ENCODE measurements at regions not wholly inside any gene's neighbourhood (a gene's known extent, or its start where the extent isn't known, plus 50 kb on each side); places are given as distances from the start of the nearest gene placed in this dataset.

DNA sequence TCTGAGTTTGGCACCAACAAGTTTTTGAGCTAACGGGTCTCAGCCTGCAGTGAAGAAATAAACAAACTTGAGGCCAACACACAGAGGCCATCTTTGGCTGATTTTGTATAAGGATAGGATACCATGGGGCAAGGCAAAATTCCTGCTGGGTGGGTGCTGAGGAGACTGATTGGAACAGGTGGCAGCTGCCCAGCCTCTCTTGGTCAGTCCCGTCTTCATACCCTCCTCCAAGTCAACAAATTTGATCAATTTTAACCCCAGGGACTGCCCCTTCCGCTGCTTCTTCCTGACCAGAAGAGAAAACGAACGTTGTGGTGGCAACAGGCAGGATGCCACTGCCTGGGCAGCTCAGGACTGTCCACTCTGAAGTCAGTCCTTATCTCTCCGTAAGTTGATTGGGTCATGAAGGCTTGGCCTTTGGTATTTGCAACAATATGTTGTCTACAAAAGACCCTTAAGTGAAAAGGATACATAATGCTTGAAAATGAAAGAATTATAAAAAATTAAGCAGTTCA, 139.3 kb downstream of the SPP2 start:
- no peak overlapping the region for H3K4me3 ChIP-seq
- H3K36me3 ChIP-seq (replicated peaks in 1 of 2): no peaks in the 10 kb centered on the region
- WGBS, 4 donors: 57 to 68% (median 63%) methylated on average over 6 of the region's 6 CpGs
- H3K4me1 ChIP-seq (replicated peaks in 1 of 2): no peaks in the 10 kb centered on the region
- H3K27me3 ChIP-seq: no peaks in the 10 kb centered on the region
- no peak overlapping the region for H3K27ac ChIP-seq
- DNase-seq: no peak
- no peak for TF ChIP-seq POLR2A (IDR thresholded peaks at IDR 0.05)
- TF ChIP-seq, protein P1, sequence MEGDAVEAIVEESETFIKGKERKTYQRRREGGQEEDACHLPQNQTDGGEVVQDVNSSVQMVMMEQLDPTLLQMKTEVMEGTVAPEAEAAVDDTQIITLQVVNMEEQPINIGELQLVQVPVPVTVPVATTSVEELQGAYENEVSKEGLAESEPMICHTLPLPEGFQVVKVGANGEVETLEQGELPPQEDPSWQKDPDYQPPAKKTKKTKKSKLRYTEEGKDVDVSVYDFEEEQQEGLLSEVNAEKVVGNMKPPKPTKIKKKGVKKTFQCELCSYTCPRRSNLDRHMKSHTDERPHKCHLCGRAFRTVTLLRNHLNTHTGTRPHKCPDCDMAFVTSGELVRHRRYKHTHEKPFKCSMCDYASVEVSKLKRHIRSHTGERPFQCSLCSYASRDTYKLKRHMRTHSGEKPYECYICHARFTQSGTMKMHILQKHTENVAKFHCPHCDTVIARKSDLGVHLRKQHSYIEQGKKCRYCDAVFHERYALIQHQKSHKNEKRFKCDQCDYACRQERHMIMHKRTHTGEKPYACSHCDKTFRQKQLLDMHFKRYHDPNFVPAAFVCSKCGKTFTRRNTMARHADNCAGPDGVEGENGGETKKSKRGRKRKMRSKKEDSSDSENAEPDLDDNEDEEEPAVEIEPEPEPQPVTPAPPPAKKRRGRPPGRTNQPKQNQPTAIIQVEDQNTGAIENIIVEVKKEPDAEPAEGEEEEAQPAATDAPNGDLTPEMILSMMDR (IDR thresholded peaks at IDR 0.05): no peak
- H3K9me3 ChIP-seq (replicated peaks in 1 of 3): no peaks in the 10 kb centered on the region
- intact Hi-C loops (cut with DNase I): no loop called here

DNA sequence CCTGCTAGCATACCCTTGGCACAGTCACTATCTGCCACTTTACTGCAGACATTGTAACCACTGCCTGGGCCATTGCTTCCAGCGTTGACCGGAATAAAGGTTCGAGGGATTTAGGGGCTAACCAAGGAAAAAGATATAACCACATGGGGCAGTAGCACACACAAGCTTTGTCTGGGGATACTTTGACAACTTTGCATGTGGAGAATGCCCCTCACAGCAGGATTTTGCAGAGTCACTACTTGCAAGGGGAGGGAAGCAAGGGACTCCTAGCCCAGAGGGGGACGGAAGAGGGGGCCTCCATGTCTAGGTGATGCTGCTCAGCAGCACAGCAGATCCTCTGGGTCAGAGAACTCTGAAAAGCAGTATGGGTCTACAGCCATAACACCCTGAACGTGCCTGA, 138.7 kb downstream of the SPP2 start:
- Histone ChIP-seq H3K4me1 (replicated peaks in 1 of 2) (no peaks in the 10 kb centered on the region), H3K4me3 (no peak overlapping the region), H3K27me3 (no peaks in the 10 kb centered on the region), H3K9me3 (replicated peaks in 1 of 3) (no peaks in the 10 kb centered on the region), H3K27ac (no peak overlapping the region), H3K36me3 (replicated peaks in 1 of 2) (no peaks in the 10 kb centered on the region)
- TF ChIP-seq POLR2A (IDR thresholded peaks at IDR 0.05): no peak
- TF ChIP-seq, protein P1 (IDR thresholded peaks at IDR 0.05): no peak
- no peak for DNase-seq
- 80 to 89% (median 82%) methylated on average over 5 of the region's 5 CpGs for WGBS, 4 donors
- intact Hi-C loops (cut with DNase I): no loop called here

DNA sequence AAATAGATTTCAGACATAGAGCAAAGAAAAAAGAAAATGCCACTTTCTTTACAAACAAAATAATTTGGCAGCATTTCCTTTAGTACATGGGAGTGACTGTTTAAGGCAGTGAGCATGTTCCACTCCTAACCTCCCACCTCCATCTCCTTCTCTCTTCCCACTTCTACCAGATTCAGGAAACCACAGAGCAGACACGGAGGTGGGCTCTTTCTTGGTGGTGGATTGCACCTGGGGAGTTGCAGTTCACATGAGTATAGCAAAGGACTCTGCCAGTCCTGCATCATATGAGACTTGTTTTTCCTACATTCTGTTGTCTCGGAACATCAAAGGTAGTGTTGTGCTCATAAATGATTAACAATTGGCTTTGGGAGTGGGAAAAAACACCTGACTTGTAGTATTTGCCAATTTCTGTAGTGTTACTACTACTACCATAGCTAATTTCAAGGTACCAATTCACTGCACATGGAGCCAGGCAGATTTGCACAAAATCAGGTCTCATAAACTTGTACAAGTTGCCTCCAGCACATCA, 137.2 kb downstream of the SPP2 start:
- H3K27ac ChIP-seq: no peak overlapping the region
- WGBS, 4 donors: 57 to 73% (median 62%) methylated on average over 2 of the region's 2 CpGs
- no peaks in the 10 kb centered on the region for H3K27me3 ChIP-seq
- no peaks in the 10 kb centered on the region for H3K36me3 ChIP-seq (replicated peaks in 1 of 2)
- no peak for DNase-seq
- no peaks in the 10 kb centered on the region for H3K9me3 ChIP-seq (replicated peaks in 1 of 3)
- intact Hi-C loops (cut with DNase I): no loop called here
- no peaks in the 10 kb centered on the region for H3K4me1 ChIP-seq (replicated peaks in 1 of 2)
- TF ChIP-seq, protein P1 (IDR thresholded peaks at IDR 0.05): no peak
- TF ChIP-seq POLR2A (IDR thresholded peaks at IDR 0.05): no peak
- no peak overlapping the region for H3K4me3 ChIP-seq

DNA sequence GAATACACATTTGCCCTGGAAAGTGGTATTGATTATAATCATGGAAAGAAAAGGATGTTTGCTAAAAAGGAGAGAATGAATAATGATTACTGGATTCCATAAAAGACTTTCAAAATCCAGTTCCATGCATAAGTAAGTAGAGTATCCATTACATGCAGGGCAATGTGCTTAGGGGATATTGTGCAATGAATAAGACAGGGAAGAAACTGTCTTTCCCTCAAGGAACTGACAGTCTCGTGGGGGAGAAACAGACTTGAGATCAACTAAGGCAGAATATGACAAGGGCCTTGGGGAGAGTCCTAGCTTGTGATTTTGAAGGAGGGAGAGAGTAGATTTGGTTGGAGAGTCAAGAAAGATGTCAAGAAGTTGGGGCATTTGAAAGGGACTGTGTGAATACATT, 130.6 kb downstream of the SPP2 start:
- Histone ChIP-seq H3K36me3 (replicated peaks in 1 of 2) (no peaks in the 10 kb centered on the region), H3K9me3 (replicated peaks in 1 of 3) (no peaks in the 10 kb centered on the region), H3K27ac (no peak overlapping the region), H3K4me3 (no peak overlapping the region), H3K4me1 (replicated peaks in 1 of 2) (no peaks in the 10 kb centered on the region), H3K27me3 (peaks cover 9% of the 10 kb centered on the region)
- intact Hi-C loops (cut with DNase I): no loop called here
- no peak for DNase-seq
- WGBS, 4 donors: 33 to 53% (median 48%) methylated on average over 1 of the region's 1 CpG
- TF ChIP-seq, protein P1 (IDR thresholded peaks at IDR 0.05): no peak
- TF ChIP-seq POLR2A (IDR thresholded peaks at IDR 0.05): no peak
